ENCODE measurements at regions not wholly inside any gene's neighbourhood (a gene's known extent, or its start where the extent isn't known, plus 50 kb on each side); places are given as distances from the start of the nearest gene placed in this dataset.

DNA sequence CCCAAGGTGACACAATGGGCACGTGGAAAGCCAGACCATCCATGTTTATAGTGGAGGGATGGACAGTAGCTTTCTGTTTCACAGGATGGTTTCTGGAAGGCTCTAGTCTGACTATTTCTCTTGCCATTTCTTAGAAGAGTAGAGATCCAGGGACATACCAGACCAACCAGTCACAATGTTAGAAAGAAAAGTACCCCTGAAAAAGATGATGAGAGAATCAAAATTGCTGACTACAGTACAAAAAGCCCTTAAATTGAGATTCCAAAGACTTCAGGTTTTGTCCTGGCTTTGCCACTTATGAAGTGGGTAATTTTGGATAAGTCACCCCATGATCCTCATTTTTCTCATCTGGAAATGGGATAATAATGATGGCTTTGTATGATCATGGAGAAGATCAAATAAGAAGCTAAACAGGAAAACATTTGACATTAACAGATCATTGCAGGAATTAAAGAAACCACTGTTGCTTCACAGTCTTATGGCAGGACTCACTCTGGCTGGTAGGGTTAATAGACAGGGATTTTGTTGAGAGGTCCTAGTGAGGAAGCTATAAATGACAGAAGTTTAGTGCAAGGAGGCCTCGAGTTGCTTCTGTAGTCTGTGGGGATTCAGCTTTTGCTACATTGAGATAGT is 386.0 kb downstream of the IRS1 start:
- Histone ChIP-seq H3K27ac (no peak overlapping the region), H3K4me1 (no peaks in the 10 kb centered on the region), H3K36me3 (no peaks in the 10 kb centered on the region), H3K9me3 (no peaks in the 10 kb centered on the region), H3K4me3 (no peak overlapping the region), H3K27me3 (no peaks in the 10 kb centered on the region)
- no peak for DNase-seq
- intact Hi-C loops (cut with DNase I; ENCODE audit: low total_unique reads), result no loop called here
- TF ChIP-seq, protein P1, sequence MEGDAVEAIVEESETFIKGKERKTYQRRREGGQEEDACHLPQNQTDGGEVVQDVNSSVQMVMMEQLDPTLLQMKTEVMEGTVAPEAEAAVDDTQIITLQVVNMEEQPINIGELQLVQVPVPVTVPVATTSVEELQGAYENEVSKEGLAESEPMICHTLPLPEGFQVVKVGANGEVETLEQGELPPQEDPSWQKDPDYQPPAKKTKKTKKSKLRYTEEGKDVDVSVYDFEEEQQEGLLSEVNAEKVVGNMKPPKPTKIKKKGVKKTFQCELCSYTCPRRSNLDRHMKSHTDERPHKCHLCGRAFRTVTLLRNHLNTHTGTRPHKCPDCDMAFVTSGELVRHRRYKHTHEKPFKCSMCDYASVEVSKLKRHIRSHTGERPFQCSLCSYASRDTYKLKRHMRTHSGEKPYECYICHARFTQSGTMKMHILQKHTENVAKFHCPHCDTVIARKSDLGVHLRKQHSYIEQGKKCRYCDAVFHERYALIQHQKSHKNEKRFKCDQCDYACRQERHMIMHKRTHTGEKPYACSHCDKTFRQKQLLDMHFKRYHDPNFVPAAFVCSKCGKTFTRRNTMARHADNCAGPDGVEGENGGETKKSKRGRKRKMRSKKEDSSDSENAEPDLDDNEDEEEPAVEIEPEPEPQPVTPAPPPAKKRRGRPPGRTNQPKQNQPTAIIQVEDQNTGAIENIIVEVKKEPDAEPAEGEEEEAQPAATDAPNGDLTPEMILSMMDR (IDR thresholded peaks at IDR 0.05), result no peak

GRCh38 chr2:226411727-226412360 is 387.8 kb downstream of the IRS1 start:
- Histone ChIP-seq H3K9me3 (no peaks in the 10 kb centered on the region), H3K27ac (no peak overlapping the region), H3K4me3 (no peak overlapping the region), H3K36me3 (no peaks in the 10 kb centered on the region), H3K4me1 (no peaks in the 10 kb centered on the region), H3K27me3 (no peaks in the 10 kb centered on the region)
- intact Hi-C loops (cut with DNase I; ENCODE audit: low total_unique reads), result no loop called here
- TF ChIP-seq, protein P1 (IDR thresholded peaks at IDR 0.05), result no peak
- no peak for DNase-seq

DNA sequence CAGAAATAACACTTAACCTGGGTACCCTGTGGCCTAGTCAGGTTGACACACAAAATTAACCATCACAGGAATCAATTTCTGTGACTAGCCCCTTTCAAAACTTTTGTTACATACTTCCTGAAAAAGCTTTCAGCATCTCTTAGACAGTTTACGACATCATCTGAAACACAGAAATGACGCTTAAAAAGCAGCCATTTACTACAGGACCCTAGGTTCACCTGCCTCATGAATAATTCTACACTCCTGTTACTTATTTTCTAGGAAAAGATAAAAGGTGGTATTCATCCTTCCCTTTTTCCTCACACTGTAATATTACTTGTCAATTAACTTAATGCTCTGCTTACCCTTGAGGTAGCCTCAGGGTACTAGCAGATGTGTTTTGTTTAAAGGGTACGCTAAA is 388.4 kb downstream of the IRS1 start:
- H3K9me3 ChIP-seq, result no peaks in the 10 kb centered on the region
- intact Hi-C loops (cut with DNase I; ENCODE audit: low total_unique reads), result no loop called here
- no peaks in the 10 kb centered on the region for H3K4me1 ChIP-seq
- no peak overlapping the region for H3K27ac ChIP-seq
- H3K36me3 ChIP-seq, result no peaks in the 10 kb centered on the region
- DNase-seq, result no peak
- TF ChIP-seq, protein P1 (IDR thresholded peaks at IDR 0.05), result no peak
- no peaks in the 10 kb centered on the region for H3K27me3 ChIP-seq
- H3K4me3 ChIP-seq, result no peak overlapping the region

DNA sequence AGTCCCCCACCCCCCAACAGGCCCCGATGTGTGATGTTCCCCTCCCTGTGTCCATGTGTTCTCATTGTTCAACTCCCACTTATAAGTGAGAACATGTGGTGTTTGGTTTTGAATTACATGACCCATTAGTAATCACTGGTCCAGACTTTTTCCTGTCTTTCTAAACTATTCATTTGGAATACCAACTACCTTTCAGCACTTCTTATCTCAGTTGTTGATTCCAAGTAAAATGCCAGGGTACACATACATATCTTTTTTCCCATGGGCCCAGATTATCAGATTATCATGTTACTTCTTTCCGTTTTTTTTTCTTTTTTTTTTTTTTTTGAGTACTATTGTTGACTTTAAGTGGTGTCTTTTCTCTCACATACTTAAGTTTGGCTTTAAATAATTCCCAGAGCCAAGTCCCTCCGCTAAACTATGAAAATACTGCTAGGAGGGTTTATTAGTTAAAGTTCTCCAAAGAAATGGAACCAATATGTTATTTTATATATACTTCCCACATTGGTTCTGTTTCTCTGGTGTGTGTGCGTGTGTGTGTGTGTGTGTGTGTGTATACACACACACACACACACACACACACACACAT is 389.3 kb downstream of the IRS1 start:
- intact Hi-C loops (cut with DNase I; ENCODE audit: low total_unique reads), result no loop called here
- TF ChIP-seq, protein P1 (IDR thresholded peaks at IDR 0.05), result no peak
- DNase-seq, result no peak
- H3K4me1 ChIP-seq, result no peaks in the 10 kb centered on the region
- no peak overlapping the region for H3K27ac ChIP-seq
- no peaks in the 10 kb centered on the region for H3K36me3 ChIP-seq
- H3K27me3 ChIP-seq, result no peaks in the 10 kb centered on the region
- H3K9me3 ChIP-seq, result no peaks in the 10 kb centered on the region
- no peak overlapping the region for H3K4me3 ChIP-seq

- Histone ChIP-seq H3K4me1 (no peaks in the 10 kb centered on the region), H3K4me3 (no peak overlapping the region), H3K27me3 (no peaks in the 10 kb centered on the region), H3K27ac (no peak overlapping the region), H3K9me3 (no peaks in the 10 kb centered on the region), H3K36me3 (no peaks in the 10 kb centered on the region)
- intact Hi-C loops (cut with DNase I; ENCODE audit: low total_unique reads), result no loop called here
- TF ChIP-seq, protein P1 (IDR thresholded peaks at IDR 0.05), result no peak
- DNase-seq, result no peak
Observed at GRCh38 chr2:226409134-226409533, 390.5 kb downstream of the IRS1 start.
